GM12865 (cell line): ENCODE measurements at regions not wholly inside any gene's neighbourhood (a gene's known extent, or its start where the extent isn't known, plus 50 kb on each side); places are given as distances from the start of the nearest gene placed in this dataset.

Experiments used
- DNase-seq: peaks from one replicate; pipeline ENCODE4 v3.0.0; 2010; ENCODE audit warnings: low read depth
- H3K4me3 ChIP-seq: 2 replicates; pipeline ENCODE4 v1.5.1; 2011; ENCODE audit warnings: mild to moderate bottlenecking, low read depth, low read length, control low read depth
- CTCF ChIP-seq: IDR thresholded peaks from 2 replicates; pipeline ENCODE4 v1.5.1; 2011; ENCODE audit warnings: low read length, control low read depth, low read depth, inconsistent platforms; ENCODE audit not compliant: insufficient read depth; ENCODE audit errors: missing control alignments

- TF ChIP-seq CTCF = no peak
- no peak overlapping the region for H3K4me3 ChIP-seq
- DNase-seq = no peak
These were observed 276.3 kb downstream of the GPR37 start for GRCh38 chr7:124489082-124489819.

- no peak for TF ChIP-seq CTCF
- no peak for DNase-seq
- H3K4me3 ChIP-seq = no peak overlapping the region
These were observed 283.4 kb downstream of the GPR37 start for GRCh38 chr7:124482229-124482628.

GRCh38 chr7:124480821-124481290, 284.7 kb downstream of the GPR37 start:
- no peak overlapping the region for H3K4me3 ChIP-seq
- TF ChIP-seq CTCF = no peak
- no peak for DNase-seq

GRCh38 chr7:124480036-124480820, 285.4 kb downstream of the GPR37 start:
- H3K4me3 ChIP-seq = no peak overlapping the region
- TF ChIP-seq CTCF = no peak
- DNase-seq = no peak

GRCh38 chr7:124462249-124462648, 303.3 kb downstream of the GPR37 start:
- no peak for DNase-seq
- no peak overlapping the region for H3K4me3 ChIP-seq
- TF ChIP-seq CTCF = no peak

GRCh38 chr7:124460555-124460954, 305.0 kb downstream of the GPR37 start:
- no peak for DNase-seq
- TF ChIP-seq CTCF = no peak
- H3K4me3 ChIP-seq = no peak overlapping the region
